Gastrocnemius medialis (tissue), 4 donors: ENCODE measurements at regions not wholly inside any gene's neighbourhood (a gene's known extent, or its start where the extent isn't known, plus 50 kb on each side); places are given as distances from the start of the nearest gene placed in this dataset.

ENCODE experiments used
- ATAC-seq, 2 donors: fragments of 150-250 bp; one replicate each; pipeline ENCODE4 v1.9.1; 2016
- DNase-seq, 2 donors: peaks; one replicate each; pipeline ENCODE4 v3.0.0-alpha.2; 2019
- H3K27ac ChIP-seq, 4 donors: fragments of 200-600 bp; sonication (generic); 1 replicate in 1 of 4; 2 replicates in 3 of 4; pipeline ENCODE4 v1.5.1; 2016 to 2018; ENCODE audit warnings: mild to moderate bottlenecking in 2 of 4, moderate library complexity in 1 of 4
- H3K27me3 ChIP-seq, 3 donors: fragments of 200-600 bp; sonication (generic) in 2 of 3; 1 replicate in 1 of 3; 2 replicates in 2 of 3; pipeline versions ENCODE4 v1.5.1 to v1.6.0; 2016 to 2019; ENCODE audit warnings: mild to moderate bottlenecking in 1 of 3, moderate library complexity in 1 of 3
- H3K36me3 ChIP-seq, 2 donors: fragments of 200-600 bp; sonication (generic) in 1 of 2; one replicate each; pipeline ENCODE4 v1.5.1; 2017 to 2018
- H3K4me1 ChIP-seq, 2 donors: fragments of 200-600 bp; sonication (generic) in 1 of 2; one replicate each; pipeline ENCODE4 v1.5.1; 2016 to 2017; ENCODE audit warnings: mild to moderate bottlenecking in 2 of 2
- H3K4me3 ChIP-seq, 4 donors: fragments of 200-600 bp; sonication (generic) in 3 of 4; 1 replicate in 1 of 4; 2 replicates in 3 of 4; pipeline ENCODE4 v1.5.1; 2016 to 2019; ENCODE audit warnings: mild to moderate bottlenecking in 2 of 4
- H3K9me3 ChIP-seq, 3 donors: fragments of 200-600 bp; sonication (generic) in 2 of 3; 1 replicate in 1 of 3; 2 replicates in 2 of 3; pipeline ENCODE4 v1.5.1; 2016 to 2019
- POLR2A ChIP-seq, 2 donors: fragments of 450-650 bp; IDR thresholded peaks; one replicate each; pipeline ENCODE4 v1.6.1; 2017; ENCODE audit warnings: antibody characterized with exemption in 2 of 2, mild to moderate bottlenecking in 2 of 2, moderate library complexity in 2 of 2
- in situ Hi-C, 4 donors: fragments of 200-750 bp; cut with MboI; loops; one replicate each; pipeline versions ENCODE4 v1.15.0 to v1.8.0; 2017; ENCODE audit warnings: low sequenced_read_pairs in 4 of 4
- intact Hi-C: fragments of 100-400 bp; cut with DNase I; formaldehyde crosslinking; loops from one replicate; pipeline ENCODE4 v1.15.1; 2023; ENCODE audit warnings: low total_unique reads
- TF ChIP-seq, protein P1 (sequence below), 5 experiments: fragments of 450-650 bp in 3 of 5; fragments of 200-600 bp in 2 of 5; sonication (generic) in 2 of 5; IDR thresholded peaks in 4 of 5; conservative IDR thresholded peaks in 1 of 5; 1 replicate in 4 of 5; 2 replicates in 1 of 5; pipeline ENCODE4 v1.5.1; 2016 to 2019; ENCODE audit warnings: antibody characterized with exemption in 5 of 5, mild to moderate bottlenecking in 3 of 5, moderate library complexity in 3 of 5

DNA sequence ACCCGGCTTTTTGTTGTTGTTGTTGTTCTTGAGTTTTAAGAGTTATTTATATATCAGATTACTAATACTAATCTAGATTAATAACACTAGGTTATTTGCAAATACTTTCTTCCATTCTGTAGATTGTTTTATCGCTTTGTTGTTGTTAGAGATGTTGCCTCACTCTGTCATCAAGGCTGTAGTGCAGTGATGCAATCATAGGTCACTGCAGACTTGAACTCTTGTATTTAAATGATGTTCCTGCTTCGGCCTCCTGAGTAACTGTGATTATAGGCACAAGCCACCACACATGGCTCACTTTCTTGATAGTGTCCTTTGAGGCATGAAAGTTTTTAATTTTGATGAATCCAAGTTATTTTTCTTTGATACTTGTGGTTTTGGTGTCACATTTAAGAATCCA lies 129.0 kb downstream of the VSIG4 start:
- in situ Hi-C loops (no loop called here), intact Hi-C loops (no loop called here)
- no peaks in the 10 kb centered on the region for H3K27me3 ChIP-seq
- TF ChIP-seq, protein P1, sequence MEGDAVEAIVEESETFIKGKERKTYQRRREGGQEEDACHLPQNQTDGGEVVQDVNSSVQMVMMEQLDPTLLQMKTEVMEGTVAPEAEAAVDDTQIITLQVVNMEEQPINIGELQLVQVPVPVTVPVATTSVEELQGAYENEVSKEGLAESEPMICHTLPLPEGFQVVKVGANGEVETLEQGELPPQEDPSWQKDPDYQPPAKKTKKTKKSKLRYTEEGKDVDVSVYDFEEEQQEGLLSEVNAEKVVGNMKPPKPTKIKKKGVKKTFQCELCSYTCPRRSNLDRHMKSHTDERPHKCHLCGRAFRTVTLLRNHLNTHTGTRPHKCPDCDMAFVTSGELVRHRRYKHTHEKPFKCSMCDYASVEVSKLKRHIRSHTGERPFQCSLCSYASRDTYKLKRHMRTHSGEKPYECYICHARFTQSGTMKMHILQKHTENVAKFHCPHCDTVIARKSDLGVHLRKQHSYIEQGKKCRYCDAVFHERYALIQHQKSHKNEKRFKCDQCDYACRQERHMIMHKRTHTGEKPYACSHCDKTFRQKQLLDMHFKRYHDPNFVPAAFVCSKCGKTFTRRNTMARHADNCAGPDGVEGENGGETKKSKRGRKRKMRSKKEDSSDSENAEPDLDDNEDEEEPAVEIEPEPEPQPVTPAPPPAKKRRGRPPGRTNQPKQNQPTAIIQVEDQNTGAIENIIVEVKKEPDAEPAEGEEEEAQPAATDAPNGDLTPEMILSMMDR (IDR thresholded peaks at IDR 0.05 in 4 of 5, conservative IDR thresholded peaks at IDR 0.05 in 1 of 5): no peak
- no peaks in the 10 kb centered on the region for H3K36me3 ChIP-seq
- no peak overlapping the region for H3K27ac ChIP-seq
- no peak for DNase-seq
- no peak for ATAC-seq
- H3K4me1 ChIP-seq: no peaks in the 10 kb centered on the region
- H3K4me3 ChIP-seq: no peak overlapping the region
- no peaks in the 10 kb centered on the region for H3K9me3 ChIP-seq

DNA sequence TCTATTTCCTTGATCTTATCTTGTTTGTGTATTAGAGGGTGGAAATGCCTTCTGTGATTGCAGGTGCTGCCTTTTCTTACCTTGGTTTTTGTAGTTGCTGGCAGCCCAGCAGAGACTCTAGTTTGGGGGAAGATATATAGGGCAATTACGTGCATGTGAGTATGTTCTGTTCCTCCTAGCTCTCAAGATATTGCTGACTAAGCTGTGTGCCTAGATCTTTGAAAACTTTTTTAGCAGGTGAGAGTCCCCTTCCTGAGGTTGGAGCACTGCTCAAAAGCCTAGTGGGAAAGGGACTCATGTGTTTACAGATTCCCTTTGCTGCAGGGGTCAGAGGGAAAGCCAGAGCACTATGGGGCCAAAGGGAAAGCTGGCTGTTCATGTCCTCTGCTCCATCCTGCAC lies 136.1 kb downstream of the VSIG4 start:
- in situ Hi-C loops: no loop called here
- no peak overlapping the region for H3K27ac ChIP-seq
- no peak for TF ChIP-seq POLR2A (IDR thresholded peaks at IDR 0.05)
- TF ChIP-seq, protein P1 (IDR thresholded peaks at IDR 0.05 in 4 of 5, conservative IDR thresholded peaks at IDR 0.05 in 1 of 5): no peak

DNA sequence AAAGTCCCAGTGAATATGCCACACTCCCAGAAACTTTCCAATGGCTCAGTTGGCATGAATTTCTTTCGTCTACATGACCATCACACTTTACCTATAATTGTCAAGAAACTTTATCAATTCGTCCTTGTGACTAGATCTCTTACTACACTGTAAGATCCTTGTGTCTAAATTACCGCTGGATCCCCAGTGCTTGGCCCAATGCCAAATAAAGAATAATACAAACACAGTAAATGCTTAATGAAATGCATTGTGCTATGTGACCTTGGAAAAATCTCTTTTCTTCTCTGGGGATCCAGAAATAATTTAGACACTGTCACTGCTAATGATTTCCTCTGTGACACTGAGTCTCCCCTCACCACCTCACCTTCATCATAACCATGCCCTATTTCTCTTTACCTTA lies 137.9 kb downstream of the VSIG4 start:
- Histone ChIP-seq H3K9me3 (no peaks in the 10 kb centered on the region), H3K4me1 (no peaks in the 10 kb centered on the region), H3K27ac (no peak overlapping the region), H3K27me3 (no peaks in the 10 kb centered on the region), H3K36me3 (no peaks in the 10 kb centered on the region), H3K4me3 (no peak overlapping the region)
- intact Hi-C loops (no loop called here), in situ Hi-C loops (no loop called here)
- TF ChIP-seq POLR2A (IDR thresholded peaks at IDR 0.05): no peak
- TF ChIP-seq, protein P1 (IDR thresholded peaks at IDR 0.05 in 4 of 5, conservative IDR thresholded peaks at IDR 0.05 in 1 of 5): no peak
- DNase-seq: no peak
- no peak for ATAC-seq

More for the DNA sequence above, 136.1 kb downstream of the VSIG4 start:
- ATAC-seq (no peak), DNase-seq (no peak)
- Histone ChIP-seq H3K9me3 (no peaks in the 10 kb centered on the region), H3K4me1 (no peaks in the 10 kb centered on the region), H3K36me3 (no peaks in the 10 kb centered on the region), H3K27me3 (no peaks in the 10 kb centered on the region), H3K4me3 (no peak overlapping the region)
- intact Hi-C loops: no loop called here

DNA sequence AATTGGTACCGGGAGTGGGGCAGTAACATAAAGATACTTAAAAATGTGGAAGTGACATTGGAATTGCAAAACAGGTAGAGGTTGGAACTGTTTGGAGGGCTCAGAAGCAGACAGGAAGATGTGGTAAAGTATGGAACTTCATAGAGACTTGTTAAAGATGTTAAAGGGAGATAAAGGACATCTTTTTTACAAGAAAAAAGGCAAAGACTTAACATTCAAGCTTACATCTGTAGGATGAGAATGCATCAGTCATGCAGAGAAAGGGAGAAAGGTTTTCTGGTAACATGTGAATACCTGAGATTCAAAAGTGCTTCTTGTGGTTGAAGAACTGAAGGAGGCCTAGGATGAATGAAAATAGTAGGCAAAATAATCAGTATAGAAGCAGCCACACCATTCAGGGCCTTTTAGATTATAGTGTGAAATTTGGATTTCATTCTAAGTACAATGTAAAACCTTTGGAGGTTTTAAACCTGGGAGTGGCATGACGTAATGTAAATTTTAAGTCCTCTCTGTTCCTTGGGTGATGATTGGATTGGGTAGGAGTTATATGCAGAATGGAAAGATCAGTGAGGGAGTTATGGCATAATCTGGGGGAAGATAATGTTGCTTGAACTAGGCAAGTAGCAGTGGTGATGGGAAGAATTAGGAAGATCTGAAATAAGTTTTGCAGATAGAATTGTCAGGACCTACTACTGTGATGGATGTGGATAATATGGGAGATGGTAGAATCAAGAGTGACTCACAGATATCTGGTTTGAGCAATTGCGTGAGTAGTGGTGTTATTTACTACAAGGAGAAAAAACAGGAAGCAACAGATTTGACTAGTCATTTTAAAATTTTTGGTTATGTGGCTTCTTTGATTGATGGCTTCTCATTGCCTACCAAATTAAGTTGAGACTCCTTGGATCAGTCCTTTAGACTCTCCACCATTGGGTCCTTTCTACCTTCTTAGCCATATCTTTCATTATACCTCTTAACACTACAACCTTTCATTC lies 138.7 kb downstream of the VSIG4 start:
- DNase-seq (no peak), ATAC-seq (no peak)
- Histone ChIP-seq H3K36me3 (no peaks in the 10 kb centered on the region), H3K27me3 (no peaks in the 10 kb centered on the region), H3K4me1 (no peaks in the 10 kb centered on the region), H3K4me3 (no peak overlapping the region), H3K27ac (no peak overlapping the region), H3K9me3 (no peaks in the 10 kb centered on the region)
- intact Hi-C loops: no loop called here
- TF ChIP-seq, protein P1 (IDR thresholded peaks at IDR 0.05 in 4 of 5, conservative IDR thresholded peaks at IDR 0.05 in 1 of 5): no peak
- no peak for TF ChIP-seq POLR2A (IDR thresholded peaks at IDR 0.05)
- in situ Hi-C loops: no loop called here
